SK-MEL-5 (cell line): ENCODE measurements at regions not wholly inside any gene's neighbourhood (a gene's known extent, or its start where the extent isn't known, plus 50 kb on each side); places are given as distances from the start of the nearest gene placed in this dataset.
"Not testable (repeated sequence)": the region's sequence is repeated elsewhere in the genome, so short reads cannot be mapped to it uniquely, and the experiment has no call there.

Source experiments
- DNase-seq: peaks from one replicate; pipeline ENCODE4 v3.0.0-alpha.2; 2016; ENCODE audit warnings: low read depth, low spot score
- in situ Hi-C: cut with HindIII; loops from 2 replicates; pipeline ENCODE4 v1.10.0; 2016; ENCODE audit warnings: low sequenced_read_pairs, high pct_unique_total_duplicates, low pct_unique_long_range_greater_than_20kb

GRCh38 chr2:97431169-97431725 is 158.4 kb downstream of the ANKRD36B start:
- DNase-seq, in situ Hi-C loops: not testable (repeated sequence)

GRCh38 chr2:97422376-97422775 is 167.3 kb downstream of the ANKRD36B start:
- in situ Hi-C loops, DNase-seq: not testable (repeated sequence)

- DNase-seq, in situ Hi-C loops: not testable (repeated sequence)
Observed at GRCh38 chr2:97406340-97406739, 183.3 kb downstream of the ANKRD36B start.

- DNase-seq, in situ Hi-C loops: not testable (repeated sequence)
Observed at GRCh38 chr2:97405172-97405737, 184.4 kb downstream of the ANKRD36B start.

GRCh38 chr2:97402678-97403077 is 187.0 kb downstream of the ANKRD36B start:
- DNase-seq, in situ Hi-C loops: not testable (repeated sequence)

GRCh38 chr2:97395691-97396090 is 194.0 kb downstream of the ANKRD36B start:
- DNase-seq, in situ Hi-C loops: not testable (repeated sequence)

- in situ Hi-C loops, DNase-seq: not testable (repeated sequence)
Observed at GRCh38 chr2:97385803-97386202, 203.9 kb downstream of the ANKRD36B start.

- DNase-seq, in situ Hi-C loops: not testable (repeated sequence)
Observed at GRCh38 chr2:97375913-97376312, 213.8 kb downstream of the ANKRD36B start.

- DNase-seq, in situ Hi-C loops: not testable (repeated sequence)
Observed at GRCh38 chr2:97374426-97374825, 215.3 kb downstream of the ANKRD36B start.

GRCh38 chr2:97363159-97363558 is 226.5 kb downstream of the ANKRD36B start:
- in situ Hi-C loops, DNase-seq: not testable (repeated sequence)

GRCh38 chr2:97359861-97360584 is 229.7 kb downstream of the ANKRD36B start:
- in situ Hi-C loops = no loop called here
- DNase-seq = no peak

GRCh38 chr2:97355887-97356286 is 233.8 kb downstream of the ANKRD36B start:
- in situ Hi-C loops = no loop called here
- peak; percentile 13 for DNase-seq

- in situ Hi-C loops = no loop called here
- no peak for DNase-seq
Observed at GRCh38 chr2:97355176-97355575, 234.5 kb downstream of the ANKRD36B start.

GRCh38 chr2:97354576-97354975 is 235.1 kb downstream of the ANKRD36B start:
- no peak for DNase-seq
- in situ Hi-C loops = no loop called here

GRCh38 chr2:97348841-97349240 is 235.9 kb downstream of the ANKRD36 start:
- in situ Hi-C loops = no loop called here
- no peak for DNase-seq

- in situ Hi-C loops = no loop called here
- DNase-seq = no peak
Observed at GRCh38 chr2:97348265-97348664, 235.3 kb downstream of the ANKRD36 start.

GRCh38 chr2:97344937-97345336 is 232.0 kb downstream of the ANKRD36 start:
- DNase-seq, in situ Hi-C loops: not testable (repeated sequence)

- in situ Hi-C loops, DNase-seq: not testable (repeated sequence)
Observed at GRCh38 chr2:97333674-97334073, 220.7 kb downstream of the ANKRD36 start.

- in situ Hi-C loops, DNase-seq: not testable (repeated sequence)
Observed at GRCh38 chr2:97332184-97332583, 219.2 kb downstream of the ANKRD36 start.
